RWPE2 (cell line): ENCODE measurements at regions not wholly inside any gene's neighbourhood (a gene's known extent, or its start where the extent isn't known, plus 50 kb on each side); places are given as distances from the start of the nearest gene placed in this dataset.
"Not testable (repeated sequence)": the region's sequence is repeated elsewhere in the genome, so short reads cannot be mapped to it uniquely, and the experiment has no call there.

Source experiments
- ATAC-seq: fragments of 200-7000 bp; cut with Tn5 transposase; 3 replicates; pipeline ENCODE4 v1.9.1; 2021; ENCODE audit warnings: low read depth
- DNase-seq: peaks from one replicate; pipeline ENCODE4 v3.0.0-alpha.2; 2020; ENCODE audit warnings: low spot score
- H3K27ac ChIP-seq: fragments of 450-650 bp; 2 replicates; pipeline ENCODE4 v1.5.1; 2017; ENCODE audit warnings: mild to moderate bottlenecking; ENCODE audit not compliant: poor library complexity, severe bottlenecking
- H3K27me3 ChIP-seq: fragments of 250-450 bp; sonication (Bioruptor Pico); 2 replicates; pipeline ENCODE4 v1.5.1; 2021; ENCODE audit warnings: mild to moderate bottlenecking, moderate library complexity; ENCODE audit not compliant: insufficient read depth, poor library complexity, severe bottlenecking
- H3K36me3 ChIP-seq: fragments of 250-450 bp; sonication (Bioruptor Pico); 2 replicates; pipeline ENCODE4 v1.5.1; 2020; ENCODE audit warnings: low read depth, mild to moderate bottlenecking, moderate library complexity
- H3K4me1 ChIP-seq: fragments of 250-450 bp; sonication (Bioruptor Pico); 2 replicates; pipeline ENCODE4 v1.5.1; 2021; ENCODE audit warnings: mild to moderate bottlenecking, moderate library complexity; ENCODE audit not compliant: insufficient read depth, poor library complexity, severe bottlenecking
- H3K4me3 ChIP-seq: fragments of 250-450 bp; sonication (Bioruptor Pico); 2 replicates; pipeline ENCODE4 v1.5.1; 2021; ENCODE audit warnings: mild to moderate bottlenecking, moderate library complexity; ENCODE audit not compliant: severe bottlenecking
- H3K9me3 ChIP-seq: fragments of 250-450 bp; sonication (Bioruptor Pico); 2 replicates; pipeline ENCODE4 v1.5.1; 2021; ENCODE audit warnings: mild to moderate bottlenecking, moderate library complexity; ENCODE audit not compliant: severe bottlenecking
- CTCF ChIP-seq: fragments of 450-650 bp; IDR thresholded peaks from one replicate; pipeline ENCODE4 v1.5.1; 2017; ENCODE audit warnings: mild to moderate bottlenecking, moderate library complexity; ENCODE audit not compliant: poor library complexity, severe bottlenecking

GRCh38 chr22:25475257-25476022 lies 89.0 kb upstream of the GRK3 start:
- no peak overlapping the region for H3K27ac ChIP-seq

DNA sequence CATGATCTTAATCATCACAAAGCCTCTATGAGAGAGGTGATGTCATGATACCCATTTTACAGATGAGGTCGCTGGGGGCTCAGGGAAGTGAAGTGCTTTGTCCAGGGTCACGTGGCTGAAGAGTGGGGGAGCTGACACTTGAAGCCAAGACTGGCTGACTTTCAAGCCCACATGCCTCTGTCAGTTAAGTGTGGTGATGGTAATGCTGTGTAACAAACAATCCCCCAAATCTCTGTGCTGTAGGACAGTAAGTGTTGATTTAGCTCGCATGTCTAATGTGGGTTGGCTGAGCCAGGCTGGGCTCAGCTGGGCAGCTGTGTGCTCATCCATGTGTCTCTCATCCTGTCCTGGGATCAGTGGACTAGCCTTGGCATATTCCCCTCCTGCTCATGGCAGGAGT lies 87.1 kb upstream of the GRK3 start:
- H3K9me3 ChIP-seq = no peaks in the 10 kb centered on the region
- H3K27me3 ChIP-seq = no peaks in the 10 kb centered on the region
- H3K36me3 ChIP-seq = no peaks in the 10 kb centered on the region
- no peak for DNase-seq
- H3K4me3 ChIP-seq = no peak overlapping the region
- no peak for ATAC-seq
- H3K27ac ChIP-seq = no peak overlapping the region
- no peaks in the 10 kb centered on the region for H3K4me1 ChIP-seq
- no peak for TF ChIP-seq CTCF

More at GRCh38 chr22:25475257-25476022, 89.0 kb upstream of the GRK3 start:
- ATAC-seq (no peak), DNase-seq (no peak)
- Histone ChIP-seq H3K9me3 (no peaks in the 10 kb centered on the region), H3K4me1 (no peaks in the 10 kb centered on the region), H3K4me3 (no peak overlapping the region), H3K36me3 (no peaks in the 10 kb centered on the region), H3K27me3 (no peaks in the 10 kb centered on the region)
- TF ChIP-seq CTCF = no peak

- Histone ChIP-seq H3K4me3 (no peak overlapping the region), H3K4me1 (no peaks in the 10 kb centered on the region), H3K9me3 (no peaks in the 10 kb centered on the region), H3K27ac (no peak overlapping the region), H3K36me3 (no peaks in the 10 kb centered on the region), H3K27me3 (no peaks in the 10 kb centered on the region)
- DNase-seq (no peak), ATAC-seq (no peak)
- TF ChIP-seq CTCF = no peak
Observed at GRCh38 chr22:25478111-25478510, 86.4 kb upstream of the GRK3 start.

DNA sequence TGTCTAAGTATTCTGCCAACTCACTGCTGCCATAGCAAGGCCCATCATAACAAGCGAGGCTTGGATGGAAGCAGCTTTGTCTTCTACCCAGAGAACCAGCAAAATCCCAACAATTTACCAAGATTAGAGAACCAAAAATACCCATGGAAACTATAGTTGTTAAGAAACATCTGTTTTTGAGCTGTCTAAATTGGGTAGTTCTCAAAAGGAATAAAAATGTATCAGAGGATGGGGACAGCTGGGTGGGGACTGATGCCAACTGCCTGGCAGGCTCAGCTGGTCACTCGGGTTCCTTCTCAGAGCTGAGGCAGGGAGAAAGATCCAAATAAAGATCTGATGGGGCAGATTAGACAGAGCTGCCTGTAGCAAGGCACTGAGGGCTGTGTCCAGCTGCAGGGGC lies 85.9 kb upstream of the GRK3 start:
- Histone ChIP-seq H3K9me3 (no peaks in the 10 kb centered on the region), H3K27me3 (no peaks in the 10 kb centered on the region), H3K36me3 (no peaks in the 10 kb centered on the region), H3K4me1 (no peaks in the 10 kb centered on the region), H3K4me3 (no peak overlapping the region), H3K27ac (no peak overlapping the region)
- TF ChIP-seq CTCF = no peak
- no peak for DNase-seq
- no peak for ATAC-seq

DNA sequence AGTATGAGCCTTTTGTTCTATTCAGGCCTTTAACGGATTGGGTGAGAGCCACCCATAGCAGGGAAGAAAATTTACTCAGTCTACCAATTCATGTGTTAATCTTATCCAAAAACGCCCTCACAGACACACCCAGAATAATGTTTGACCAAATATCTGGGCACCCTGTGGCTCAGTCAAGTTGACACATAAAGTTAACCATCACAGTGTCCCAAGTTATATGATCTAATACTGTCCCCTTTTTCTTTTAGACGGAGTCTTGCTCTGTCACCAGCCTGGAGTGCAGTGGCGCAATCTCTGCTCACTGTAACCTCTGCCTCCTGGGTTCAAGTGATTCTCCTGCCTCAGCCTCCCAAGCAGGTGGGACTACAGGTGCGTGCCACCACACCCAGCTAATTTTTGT lies 83.6 kb upstream of the GRK3 start:
- not testable (repeated sequence) for DNase-seq, H3K4me3 ChIP-seq, H3K4me1 ChIP-seq, H3K27me3 ChIP-seq, H3K27ac ChIP-seq, ATAC-seq, H3K9me3 ChIP-seq, H3K36me3 ChIP-seq
